Naive thymus-derived CD4-positive, alpha-beta T cell (primary cell): ENCODE measurements at regions not wholly inside any gene's neighbourhood (a gene's known extent, or its start where the extent isn't known, plus 50 kb on each side); places are given as distances from the start of the nearest gene placed in this dataset.

Experiments
- ATAC-seq: fragments of 150-1000 bp; cut with Tn5 transposase; 2 replicates; pipeline ENCODE4 v1.10.0; 2021; ENCODE audit warnings: mild to moderate bottlenecking, moderate library complexity
- CTCF ChIA-PET: fragments of 350-600 bp; sonication (Branson Sonifier 250); formaldehyde crosslinking; loops from one replicate; lab custom pipeline; 2021; ENCODE audit warnings: antibody characterized with exemption; lab: Charles Lee
- POLR2A ChIA-PET: fragments of 350-600 bp; sonication (Branson Sonifier 250); formaldehyde crosslinking; loops from one replicate; lab custom pipeline; 2021; ENCODE audit warnings: antibody characterized with exemption, inconsistent platforms; lab: Charles Lee
- DNase-seq, 9 donors: peaks; one replicate each; pipeline versions ENCODE4 v3.0.0 to v3.0.0-alpha.2; 2020 to 2022; ENCODE audit warnings: mixed read lengths in 1 of 9
- H3K27ac ChIP-seq: one replicate; pipeline ENCODE4 v1.7.0; 2013; ENCODE audit warnings: mild to moderate bottlenecking, low read depth, low read length, moderate library complexity
- H3K27me3 ChIP-seq, 2 donors: one replicate each; pipeline ENCODE4 v1.7.0; 2013; ENCODE audit warnings: low read length in 2 of 2, mild to moderate bottlenecking in 2 of 2, moderate library complexity in 2 of 2; ENCODE audit not compliant: control insufficient read depth in 2 of 2, insufficient read depth in 2 of 2
- H3K36me3 ChIP-seq, 3 experiments: 1 replicate in 2 of 3; 2 replicates in 1 of 3; pipeline ENCODE4 v1.7.0; 2013; ENCODE audit warnings: low read length in 3 of 3, mild to moderate bottlenecking in 3 of 3, moderate library complexity in 1 of 3; ENCODE audit not compliant: insufficient read depth in 3 of 3, control insufficient read depth in 2 of 3
- H3K4me1 ChIP-seq, 2 donors: one replicate each; pipeline ENCODE4 v1.7.0; 2013; ENCODE audit warnings: low read length in 2 of 2, mild to moderate bottlenecking in 2 of 2, moderate library complexity in 1 of 2; ENCODE audit not compliant: control insufficient read depth in 2 of 2, insufficient read depth in 2 of 2
- H3K4me3 ChIP-seq: 2 replicates; pipeline ENCODE4 v1.7.0; 2013; ENCODE audit warnings: mild to moderate bottlenecking, low read length
- H3K9me3 ChIP-seq, 3 experiments: 1 replicate in 2 of 3; 2 replicates in 1 of 3; pipeline ENCODE4 v1.7.0; 2013; ENCODE audit warnings: low read length in 3 of 3; ENCODE audit not compliant: control insufficient read depth in 2 of 3
- H3K27ac Mint-ChIP-seq, 9 donors: one replicate each; pipeline ENCODE4 v1.8.0; 2020 to 2022; ENCODE audit warnings: mixed read lengths in 9 of 9, mild to moderate bottlenecking in 8 of 9, moderate library complexity in 5 of 9, inconsistent platforms in 2 of 9
- H3K27me3 Mint-ChIP-seq, 5 donors: one replicate each; pipeline ENCODE4 v1.8.0; 2021 to 2022; ENCODE audit warnings: mixed read lengths in 5 of 5, mild to moderate bottlenecking in 1 of 5
- H3K36me3 Mint-ChIP-seq, 5 donors: one replicate each; pipeline ENCODE4 v1.8.0; 2020 to 2022; ENCODE audit warnings: mixed read lengths in 5 of 5, mild to moderate bottlenecking in 3 of 5, inconsistent platforms in 1 of 5
- H3K4me1 Mint-ChIP-seq, 7 donors: one replicate each; pipeline ENCODE4 v1.8.0; 2020 to 2022; ENCODE audit warnings: mixed read lengths in 7 of 7, mild to moderate bottlenecking in 3 of 7, inconsistent platforms in 1 of 7
- H3K4me3 Mint-ChIP-seq, 10 donors: one replicate each; pipeline ENCODE4 v1.8.0; 2020 to 2022; ENCODE audit warnings: mild to moderate bottlenecking in 10 of 10, mixed read lengths in 10 of 10, moderate library complexity in 6 of 10, inconsistent platforms in 2 of 10
- H3K9me3 Mint-ChIP-seq, 11 donors: one replicate each; pipeline ENCODE4 v1.8.0; 2020 to 2022; ENCODE audit warnings: mixed read lengths in 11 of 11, mild to moderate bottlenecking in 4 of 11, inconsistent platforms in 1 of 11, moderate library complexity in 1 of 11
- intact Hi-C, 2 donors: fragments of 100-400 bp; cut with micrococcal nuclease; formaldehyde crosslinking; loops; one replicate each; pipeline ENCODE4 v1.15.1; 2023

DNA sequence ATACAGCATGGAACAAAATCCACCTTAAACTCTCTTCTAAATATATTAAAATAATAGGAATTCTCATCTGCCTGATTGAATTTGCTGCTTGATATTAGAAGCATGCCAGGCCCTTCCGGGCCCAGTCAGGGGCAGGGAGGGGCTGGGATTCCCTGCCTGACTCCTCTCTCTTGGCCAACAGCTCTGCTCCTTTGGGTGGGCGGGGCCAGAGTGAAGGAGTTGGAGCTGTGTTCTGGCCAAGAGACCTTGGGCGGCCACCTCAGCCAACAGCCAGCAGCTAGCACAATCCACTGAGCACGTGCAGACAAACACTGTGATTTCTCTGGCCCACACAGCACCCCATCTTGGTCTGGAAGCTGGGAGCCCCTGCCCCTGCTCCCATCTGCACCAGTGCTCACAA, 140.3 kb downstream of the PJA1 start:
- Histone ChIP-seq H3K36me3 (no peaks in the 10 kb centered on the region), H3K4me3 (no peak overlapping the region), H3K27me3 (no peaks in the 10 kb centered on the region), H3K27ac (no peak overlapping the region), H3K9me3 (no peaks in the 10 kb centered on the region), H3K4me1 (no peaks in the 10 kb centered on the region)
- Mint-ChIP-seq H3K9me3 (no peaks in the 10 kb centered on the region), H3K27ac (no peak overlapping the region), H3K36me3 (no peaks in the 10 kb centered on the region), H3K4me3 (no peak overlapping the region), H3K4me1 (peaks cover 0 to 4% (median 0%) of the 10 kb centered on the region in 7 donors), H3K27me3 (no peaks in the 10 kb centered on the region)
- intact Hi-C loops, result no loop called here
- CTCF ChIA-PET, result no interaction called here
- DNase-seq (no peak), ATAC-seq (no peak)
- POLR2A ChIA-PET, result no interaction called here

DNA sequence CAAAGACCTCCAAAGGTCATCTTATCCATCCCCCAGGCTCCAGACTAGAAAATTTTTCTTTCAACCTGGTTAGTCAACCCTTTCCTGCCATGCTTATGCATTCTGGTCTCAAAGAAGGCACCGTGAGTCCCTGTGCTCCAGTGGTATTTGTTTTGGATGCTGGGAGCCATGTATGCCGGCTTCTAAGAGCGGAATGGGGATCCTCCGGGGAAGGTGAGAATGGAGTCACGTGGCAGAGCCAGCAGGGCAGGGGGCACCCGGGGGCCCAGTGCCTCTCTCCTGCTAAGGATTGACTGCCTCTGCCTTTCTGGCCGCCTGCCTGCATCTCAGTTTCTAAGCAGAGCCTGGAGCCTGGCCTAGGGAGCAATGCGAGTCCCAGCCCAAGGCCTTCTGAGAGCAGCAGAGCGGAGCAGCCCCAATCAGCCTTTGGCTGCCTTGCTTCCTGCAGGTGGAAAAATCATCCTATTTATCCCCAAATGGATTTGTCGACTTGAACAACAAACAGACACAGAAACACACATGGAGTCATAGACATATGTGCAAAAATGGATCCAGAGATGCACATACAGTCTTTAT, 141.0 kb downstream of the PJA1 start:
- Mint-ChIP-seq H3K4me3 (no peak overlapping the region), H3K27me3 (no peaks in the 10 kb centered on the region)
- CTCF ChIA-PET, result no interaction called here

DNA sequence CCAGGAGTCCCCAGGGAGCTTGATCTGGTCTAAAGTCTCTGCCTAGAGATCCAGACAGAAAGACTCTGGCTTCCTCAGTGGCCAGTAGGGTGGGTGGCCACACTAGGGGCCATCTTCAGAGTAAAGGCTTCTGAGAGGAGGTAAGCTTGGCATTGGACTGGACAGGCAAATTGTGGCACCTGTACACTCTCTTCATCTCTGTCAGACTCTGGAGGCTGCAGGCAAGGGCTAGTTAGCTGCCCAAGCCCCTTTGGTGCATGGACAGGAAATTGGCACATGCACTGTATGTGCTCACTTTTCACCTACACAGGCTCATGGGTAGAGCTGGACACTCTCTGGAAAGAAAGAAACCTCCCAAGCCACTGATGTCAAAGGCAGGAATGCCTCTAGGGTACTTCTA, 142.8 kb downstream of the PJA1 start:
- H3K27me3 Mint-ChIP-seq, result no peaks in the 10 kb centered on the region
- H3K27me3 ChIP-seq, result no peaks in the 10 kb centered on the region
- H3K4me3 ChIP-seq, result no peak overlapping the region
- DNase-seq (no peak), ATAC-seq (no peak)
- no peaks in the 10 kb centered on the region for H3K9me3 ChIP-seq
- no peaks in the 10 kb centered on the region for H3K9me3 Mint-ChIP-seq
- no peak overlapping the region for H3K27ac Mint-ChIP-seq
- H3K4me1 ChIP-seq, result no peaks in the 10 kb centered on the region
- intact Hi-C loops, result no loop called here
- H3K36me3 ChIP-seq, result no peaks in the 10 kb centered on the region
- H3K4me3 Mint-ChIP-seq, result no peak overlapping the region
- ChIA-PET POLR2A (no interaction called here), CTCF (no interaction called here)
- no peak overlapping the region for H3K27ac ChIP-seq
- no peaks in the 10 kb centered on the region for H3K4me1 Mint-ChIP-seq
- no peaks in the 10 kb centered on the region for H3K36me3 Mint-ChIP-seq

More for the DNA sequence above, 141.0 kb downstream of the PJA1 start:
- Mint-ChIP-seq H3K27ac (no peak overlapping the region), H3K4me1 (peaks cover 0 to 4% (median 0%) of the 10 kb centered on the region in 7 donors), H3K36me3 (no peaks in the 10 kb centered on the region), H3K9me3 (no peaks in the 10 kb centered on the region)
- no peaks in the 10 kb centered on the region for H3K27me3 ChIP-seq
- ATAC-seq (no peak), DNase-seq (no peak)
- POLR2A ChIA-PET, result no interaction called here
- H3K27ac ChIP-seq, result no peak overlapping the region
- no peaks in the 10 kb centered on the region for H3K4me1 ChIP-seq
- intact Hi-C loops, result no loop called here
- no peaks in the 10 kb centered on the region for H3K36me3 ChIP-seq
- H3K9me3 ChIP-seq, result no peaks in the 10 kb centered on the region
- no peak overlapping the region for H3K4me3 ChIP-seq

DNA sequence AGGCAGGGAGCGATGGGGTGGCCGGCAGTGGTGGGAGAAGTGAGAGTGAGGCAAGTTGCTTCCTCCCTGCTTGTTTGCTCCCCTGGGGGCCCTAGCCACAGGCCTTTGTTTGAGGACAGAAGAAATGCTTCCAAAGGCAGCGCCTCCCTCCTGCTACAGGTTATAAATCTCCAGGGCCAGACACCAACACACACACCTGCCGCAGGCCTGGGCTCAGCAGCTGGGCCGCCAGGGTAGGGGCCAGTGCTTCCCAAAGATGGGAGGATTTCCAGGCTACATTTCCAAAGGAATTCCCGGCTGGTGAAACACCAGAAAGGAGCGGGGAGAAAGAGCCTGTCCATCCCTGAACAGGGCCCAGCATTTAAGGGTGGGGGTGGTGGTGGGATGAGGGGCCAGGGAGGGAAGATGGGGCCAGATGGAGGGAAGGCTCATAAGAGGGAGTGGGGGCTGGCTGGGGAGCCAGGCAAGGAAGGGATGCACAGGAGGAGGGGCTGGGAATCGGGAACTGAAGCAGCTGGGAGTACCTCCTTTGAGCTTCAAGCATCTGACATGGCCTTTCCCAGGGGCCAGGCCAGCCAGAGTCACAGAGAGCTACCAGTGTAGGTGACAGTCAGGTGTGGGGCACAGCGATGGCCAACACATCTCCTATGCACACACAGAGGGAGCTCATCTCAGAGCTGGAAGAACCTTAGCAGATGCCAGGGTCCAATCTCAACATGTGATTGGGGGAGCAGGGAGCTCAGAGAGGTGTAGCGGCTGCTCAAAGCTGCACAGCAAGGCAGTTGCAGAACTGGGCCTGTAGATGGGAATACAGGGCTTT, 143.9 kb downstream of the PJA1 start:
- Histone ChIP-seq H3K27ac (no peak overlapping the region), H3K9me3 (no peaks in the 10 kb centered on the region), H3K4me1 (no peaks in the 10 kb centered on the region), H3K36me3 (no peaks in the 10 kb centered on the region), H3K4me3 (no peak overlapping the region), H3K27me3 (no peaks in the 10 kb centered on the region)
- Mint-ChIP-seq H3K36me3 (no peaks in the 10 kb centered on the region), H3K27me3 (no peaks in the 10 kb centered on the region), H3K9me3 (no peaks in the 10 kb centered on the region), H3K27ac (no peak overlapping the region), H3K4me1 (no peaks in the 10 kb centered on the region), H3K4me3 (no peak overlapping the region)
- ChIA-PET POLR2A (no interaction called here), CTCF (no interaction called here)
- DNase-seq (no peak), ATAC-seq (no peak)
- intact Hi-C loops, result no loop called here

DNA sequence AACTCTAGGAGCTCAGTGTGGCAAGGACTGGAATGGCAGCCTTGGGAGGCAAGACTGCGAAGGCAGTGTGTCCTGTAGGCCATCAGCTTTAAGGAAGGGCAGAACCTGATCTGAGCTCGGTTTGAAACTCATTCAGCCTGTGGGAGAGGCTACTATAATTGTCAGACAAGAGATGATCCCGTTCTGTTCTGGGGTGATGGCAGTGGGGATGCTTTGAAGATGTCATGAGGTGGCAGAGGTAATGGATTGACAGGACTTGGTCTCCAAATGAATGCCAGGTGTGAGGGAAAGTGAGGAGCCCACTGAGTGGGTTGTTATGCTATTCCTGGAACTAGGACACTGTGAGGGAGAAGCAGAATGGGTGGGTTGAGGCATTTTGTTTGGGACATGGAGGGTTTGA, 144.9 kb downstream of the PJA1 start:
- Histone ChIP-seq H3K9me3 (no peaks in the 10 kb centered on the region), H3K36me3 (no peaks in the 10 kb centered on the region), H3K4me3 (no peak overlapping the region), H3K27ac (no peak overlapping the region), H3K4me1 (no peaks in the 10 kb centered on the region), H3K27me3 (no peaks in the 10 kb centered on the region)
- Mint-ChIP-seq H3K27ac (no peak overlapping the region), H3K4me1 (no peaks in the 10 kb centered on the region), H3K4me3 (no peak overlapping the region), H3K27me3 (no peaks in the 10 kb centered on the region), H3K9me3 (no peaks in the 10 kb centered on the region), H3K36me3 (no peaks in the 10 kb centered on the region)
- POLR2A ChIA-PET, result no interaction called here
- intact Hi-C loops, result no loop called here
- ATAC-seq (no peak), DNase-seq (no peak)
- CTCF ChIA-PET, result no interaction called here

DNA sequence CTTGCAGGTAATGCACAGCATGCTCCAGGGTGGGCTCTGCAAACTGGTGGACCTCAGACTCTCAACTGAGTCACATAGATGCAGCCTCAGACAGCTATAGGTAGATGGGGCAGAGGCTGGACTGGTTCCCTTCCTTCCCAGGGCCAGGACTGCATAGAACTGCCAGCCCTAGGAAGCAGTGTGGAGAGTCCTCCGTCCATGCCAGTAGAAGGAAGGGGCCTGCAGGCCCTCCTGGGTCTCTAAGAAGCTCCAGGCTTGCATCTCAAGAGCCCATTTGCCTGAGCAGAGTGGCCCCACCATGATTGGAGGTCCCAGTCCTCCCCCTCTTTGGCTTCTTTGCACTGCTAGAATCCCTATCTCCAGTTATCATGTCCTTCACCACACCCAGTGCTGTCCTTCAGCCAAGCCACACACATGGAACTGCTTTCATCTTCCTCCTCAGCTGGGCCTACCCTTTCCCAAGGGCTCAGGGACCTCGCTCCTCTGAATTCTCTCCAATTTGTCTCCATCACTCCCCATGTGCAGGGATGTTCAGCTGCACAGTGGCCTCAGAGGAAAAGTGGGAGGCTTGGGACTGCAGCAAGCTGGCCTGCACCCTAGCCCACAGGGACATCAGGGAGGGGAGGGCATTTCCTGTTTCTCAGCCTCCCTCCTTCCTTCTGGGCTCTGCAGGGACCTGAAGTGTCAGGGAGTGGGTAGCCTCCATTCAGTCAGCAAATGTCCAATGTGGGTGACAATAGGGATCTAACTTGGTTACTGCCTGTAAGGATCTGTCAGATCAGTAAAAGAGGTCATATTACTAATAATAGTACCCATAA, 146.0 kb downstream of the PJA1 start:
- H3K9me3 Mint-ChIP-seq, result peaks cover 0 to 1% (median 0%) of the 10 kb centered on the region in 11 donors
- H3K4me3 Mint-ChIP-seq, result no peak overlapping the region
- Histone ChIP-seq H3K9me3 (no peaks in the 10 kb centered on the region), H3K27ac (no peak overlapping the region), H3K4me3 (no peak overlapping the region), H3K27me3 (no peaks in the 10 kb centered on the region), H3K36me3 (no peaks in the 10 kb centered on the region), H3K4me1 (no peaks in the 10 kb centered on the region)
- ATAC-seq (no peak), DNase-seq (no peak)
- H3K27ac Mint-ChIP-seq, result no peak overlapping the region
- CTCF ChIA-PET, result no interaction called here
- POLR2A ChIA-PET, result no interaction called here
- no peaks in the 10 kb centered on the region for H3K36me3 Mint-ChIP-seq
- no peaks in the 10 kb centered on the region for H3K27me3 Mint-ChIP-seq
- intact Hi-C loops, result no loop called here
- H3K4me1 Mint-ChIP-seq, result no peaks in the 10 kb centered on the region
